ENCODE measurements at regions not wholly inside any gene's neighbourhood (a gene's known extent, or its start where the extent isn't known, plus 50 kb on each side); places are given as distances from the start of the nearest gene placed in this dataset.
A peak's percentile ranks its signal among the peaks of the same experiment; 100 is the strongest.

DNA sequence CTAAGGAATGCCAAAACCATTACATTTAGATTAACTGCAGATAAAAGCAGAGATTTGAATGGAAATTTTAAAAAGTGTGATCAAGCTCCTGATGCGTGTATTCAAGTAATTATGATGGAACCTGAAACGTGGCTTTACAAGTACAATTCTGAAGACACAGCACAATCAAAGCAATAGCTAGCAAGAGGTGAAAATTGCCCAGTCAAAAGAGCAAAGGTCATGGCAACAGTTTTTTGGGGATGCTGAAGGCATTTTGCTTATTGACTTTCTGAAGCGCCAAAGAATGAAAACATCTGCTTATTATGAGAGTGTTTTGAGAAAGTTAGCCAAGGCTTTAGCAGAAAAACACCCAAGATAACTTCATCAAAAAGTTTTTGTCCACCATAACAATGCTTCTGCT, 389.6 kb upstream of the TENM4 start:
- ATAC-seq (replicated peaks) (no peak), DNase-seq (no peak)
- Mint-ChIP-seq H3K4me1 (no peaks in the 10 kb centered on the region), H3K27me3 (no peaks in the 10 kb centered on the region), H3K27ac (no peak overlapping the region), H3K9me3 (peaks cover 0 to 2% of the 10 kb centered on the region in 2 donors), H3K4me3 (no peak overlapping the region), H3K36me3 (no peaks in the 10 kb centered on the region)

DNA sequence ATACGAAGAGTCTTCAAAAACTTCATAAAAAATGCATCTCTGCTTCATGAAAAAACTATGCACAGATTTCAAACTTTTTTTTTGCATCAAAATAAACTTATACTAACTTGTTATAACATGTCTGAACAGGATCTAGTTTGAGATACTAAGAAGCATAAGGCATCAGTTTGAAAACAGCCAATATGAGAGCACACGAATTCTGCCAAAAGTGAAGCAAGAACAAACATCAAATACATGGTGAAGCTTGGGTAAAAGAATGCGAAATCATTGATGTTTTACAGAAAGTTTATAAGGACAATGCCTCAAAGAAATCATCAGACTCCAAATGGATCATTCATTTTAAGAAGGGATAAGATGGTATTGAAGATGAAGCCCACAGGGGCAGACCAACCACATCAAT, 389.1 kb upstream of the TENM4 start:
- no peak overlapping the region for H3K4me3 Mint-ChIP-seq
- H3K4me1 Mint-ChIP-seq: no peaks in the 10 kb centered on the region
- peaks cover 0 to 2% of the 10 kb centered on the region in 2 donors for H3K9me3 Mint-ChIP-seq
- H3K27ac Mint-ChIP-seq: no peak overlapping the region
- ATAC-seq (replicated peaks): no peak
- H3K27me3 Mint-ChIP-seq: no peaks in the 10 kb centered on the region
- H3K36me3 Mint-ChIP-seq: no peaks in the 10 kb centered on the region
- DNase-seq: no peak

DNA sequence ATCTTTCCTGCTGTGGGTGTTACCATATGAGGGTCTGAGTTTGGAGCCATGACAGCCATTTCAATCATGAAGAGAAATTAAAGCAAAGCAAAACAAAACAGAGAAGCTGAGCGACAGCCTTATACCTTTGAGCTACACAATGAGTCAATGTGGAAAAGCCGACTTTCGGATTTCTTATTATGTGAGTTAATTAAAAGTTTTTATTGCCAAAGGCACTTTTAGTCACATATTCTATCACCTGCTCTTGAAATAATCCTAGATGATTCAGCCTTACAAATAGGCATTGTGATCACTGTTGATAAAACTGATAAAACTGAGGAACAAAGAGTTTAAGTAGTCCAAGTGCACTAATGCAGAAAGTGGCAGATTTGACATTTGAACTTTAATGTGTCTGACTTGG, 381.9 kb upstream of the TENM4 start:
- DNase-seq (no peak), ATAC-seq (replicated peaks) (no peak)
- peaks cover 3 to 4% of the 10 kb centered on the region in 2 donors for H3K9me3 Mint-ChIP-seq
- H3K4me3 Mint-ChIP-seq: no peak overlapping the region
- no peaks in the 10 kb centered on the region for H3K4me1 Mint-ChIP-seq
- H3K27ac Mint-ChIP-seq: no peak overlapping the region
- H3K27me3 Mint-ChIP-seq: no peaks in the 10 kb centered on the region
- H3K36me3 Mint-ChIP-seq: no peaks in the 10 kb centered on the region

DNA sequence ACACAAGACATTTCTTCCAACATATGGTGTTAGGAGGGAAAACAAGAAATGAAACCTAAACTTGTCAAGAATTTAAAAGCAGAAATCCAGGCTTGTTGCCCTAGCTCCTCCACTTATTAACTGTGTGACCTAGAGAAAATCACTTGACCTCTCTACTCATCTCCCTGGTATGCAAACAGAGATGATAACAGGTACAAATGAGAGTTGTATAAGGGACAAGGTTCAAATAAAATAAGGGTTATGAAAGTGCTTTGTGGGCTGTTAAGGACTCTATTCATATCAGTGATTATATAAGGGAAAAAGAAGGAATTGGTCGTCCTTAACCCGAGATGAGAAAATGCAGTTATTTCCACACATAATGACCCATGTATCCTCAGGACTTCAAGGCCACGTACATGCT, 372.7 kb upstream of the TENM4 start:
- Mint-ChIP-seq H3K27me3 (no peaks in the 10 kb centered on the region), H3K9me3 (peaks cover 9 to 12% of the 10 kb centered on the region in 2 donors), H3K4me3 (no peak overlapping the region), H3K4me1 (no peaks in the 10 kb centered on the region), H3K27ac (no peak overlapping the region), H3K36me3 (no peaks in the 10 kb centered on the region)
- DNase-seq: no peak
- no peak for ATAC-seq (replicated peaks)

DNA sequence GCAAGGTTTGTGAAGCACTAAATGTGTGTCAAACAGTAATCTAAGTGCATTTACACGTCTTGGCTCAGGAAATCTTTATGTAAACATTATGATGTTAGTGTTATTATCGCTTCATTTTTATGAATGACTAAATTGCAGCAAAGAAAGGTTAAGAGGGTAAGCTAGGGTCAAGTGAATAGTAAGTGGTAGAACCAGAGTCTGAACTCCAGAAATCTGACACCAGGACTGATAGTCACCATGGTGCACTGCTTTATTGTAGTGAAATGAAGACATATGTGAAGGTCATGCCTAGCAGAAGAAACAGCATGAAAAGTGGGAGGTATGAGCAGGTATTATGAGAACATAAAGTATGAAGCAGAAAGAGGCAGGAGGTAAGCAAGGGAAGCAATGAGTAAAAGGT, 368.7 kb upstream of the TENM4 start:
- no peak overlapping the region for H3K4me3 Mint-ChIP-seq
- DNase-seq: no peak
- H3K27me3 Mint-ChIP-seq: no peaks in the 10 kb centered on the region
- H3K9me3 Mint-ChIP-seq: peaks cover 2 to 6% of the 10 kb centered on the region in 2 donors
- no peak overlapping the region for H3K27ac Mint-ChIP-seq
- no peaks in the 10 kb centered on the region for H3K36me3 Mint-ChIP-seq
- no peaks in the 10 kb centered on the region for H3K4me1 Mint-ChIP-seq
- ATAC-seq (replicated peaks): no peak

DNA sequence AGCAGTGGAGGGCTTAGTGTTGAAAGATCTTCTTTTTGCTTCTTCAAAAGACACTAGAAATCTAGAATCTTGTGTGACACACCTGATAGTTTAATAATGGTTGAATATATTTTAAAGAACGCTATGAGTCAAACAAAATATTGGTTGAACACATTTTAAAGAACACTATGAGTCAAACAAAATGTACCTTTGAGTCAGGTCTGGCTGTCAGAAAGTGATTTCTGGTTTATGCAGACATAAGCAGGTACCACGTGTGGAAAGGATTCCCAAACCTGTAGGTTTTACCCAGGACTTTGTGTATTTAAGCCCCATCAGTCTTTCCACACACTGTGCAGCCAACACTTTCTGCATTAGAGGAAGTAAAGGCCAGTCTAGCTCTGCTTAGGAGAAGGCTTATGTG, 366.7 kb upstream of the TENM4 start:
- no peak overlapping the region for H3K27ac Mint-ChIP-seq
- no peaks in the 10 kb centered on the region for H3K27me3 Mint-ChIP-seq
- no peak for DNase-seq
- H3K4me3 Mint-ChIP-seq: no peak overlapping the region
- H3K9me3 Mint-ChIP-seq: peaks cover 5 to 9% of the 10 kb centered on the region in 2 donors
- ATAC-seq (replicated peaks): no peak
- no peaks in the 10 kb centered on the region for H3K36me3 Mint-ChIP-seq
- no peaks in the 10 kb centered on the region for H3K4me1 Mint-ChIP-seq

DNA sequence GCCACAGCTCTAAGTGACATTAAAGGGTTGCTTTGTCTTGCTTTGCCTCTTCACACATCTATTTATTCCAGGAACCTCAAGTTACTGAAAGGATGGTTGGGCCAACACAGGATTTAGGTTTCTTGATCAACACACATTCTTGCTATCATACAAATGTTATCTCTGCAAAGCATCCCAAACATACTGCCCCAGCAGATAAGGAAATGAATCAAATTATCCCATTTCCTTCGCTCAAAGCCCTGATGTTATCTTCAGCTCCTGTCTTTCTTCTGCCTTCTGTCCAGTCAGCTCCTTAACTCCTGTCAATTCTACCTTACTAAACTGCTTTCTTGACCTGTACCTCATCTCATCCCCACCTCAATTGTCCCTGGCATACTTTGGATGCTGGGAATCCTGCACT, 355.9 kb upstream of the TENM4 start:
- no peaks in the 10 kb centered on the region for H3K36me3 Mint-ChIP-seq
- DNase-seq: no peak
- no peaks in the 10 kb centered on the region for H3K4me1 Mint-ChIP-seq
- no peak for ATAC-seq (replicated peaks)
- no peak overlapping the region for H3K4me3 Mint-ChIP-seq
- no peaks in the 10 kb centered on the region for H3K27me3 Mint-ChIP-seq
- H3K9me3 Mint-ChIP-seq: peaks cover 4 to 7% of the 10 kb centered on the region in 2 donors
- no peak overlapping the region for H3K27ac Mint-ChIP-seq

DNA sequence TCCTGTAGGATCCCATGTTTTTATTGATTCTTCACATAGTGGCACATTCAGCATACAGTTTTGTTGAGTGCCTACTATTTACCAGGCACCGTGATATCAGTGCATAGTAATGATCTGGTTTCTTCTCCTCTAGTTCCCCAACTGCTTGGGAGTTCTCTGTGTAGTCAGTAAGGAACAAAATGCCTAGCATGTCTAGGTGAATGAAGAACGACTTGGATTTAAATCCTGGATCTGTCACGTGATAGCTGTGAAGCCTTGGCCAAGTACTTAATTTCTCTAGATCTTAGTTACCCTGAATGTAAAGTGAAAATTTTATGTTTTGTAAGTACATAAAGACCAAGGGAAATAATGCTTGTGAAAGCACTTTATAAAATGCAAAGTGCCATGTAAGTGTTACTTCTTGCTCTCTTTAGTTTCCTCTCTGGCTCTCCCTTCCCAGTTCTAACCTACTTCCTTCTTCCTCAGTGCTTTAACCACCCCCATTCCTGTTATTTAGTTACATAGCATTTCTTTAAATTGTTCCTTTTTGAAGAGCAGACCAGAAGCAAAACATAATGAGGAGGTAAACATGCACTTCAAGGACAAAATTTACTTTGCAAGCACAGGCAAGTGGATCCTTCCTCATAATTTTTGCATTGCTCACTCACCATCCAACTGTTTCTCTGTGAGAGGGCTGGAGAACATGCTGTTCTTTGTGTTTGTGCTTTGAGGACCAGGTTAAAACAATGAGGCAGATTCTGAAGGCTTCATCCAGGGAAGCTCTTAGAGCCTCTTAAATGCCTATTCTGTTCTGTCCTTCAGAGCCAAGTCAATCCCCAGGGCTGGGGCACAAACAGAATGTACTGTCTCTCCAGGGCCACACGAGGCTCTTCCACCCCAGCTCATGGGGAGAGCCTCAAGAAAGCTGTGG, 353.9 kb upstream of the TENM4 start:
- H3K27me3 Mint-ChIP-seq: no peaks in the 10 kb centered on the region
- no peak overlapping the region for H3K4me3 Mint-ChIP-seq
- no peak overlapping the region for H3K27ac Mint-ChIP-seq
- H3K36me3 Mint-ChIP-seq: no peaks in the 10 kb centered on the region
- no peaks in the 10 kb centered on the region for H3K4me1 Mint-ChIP-seq
- ATAC-seq (replicated peaks): no peak
- H3K9me3 Mint-ChIP-seq: peaks cover 5 to 7% of the 10 kb centered on the region in 2 donors
- no peak for DNase-seq

DNA sequence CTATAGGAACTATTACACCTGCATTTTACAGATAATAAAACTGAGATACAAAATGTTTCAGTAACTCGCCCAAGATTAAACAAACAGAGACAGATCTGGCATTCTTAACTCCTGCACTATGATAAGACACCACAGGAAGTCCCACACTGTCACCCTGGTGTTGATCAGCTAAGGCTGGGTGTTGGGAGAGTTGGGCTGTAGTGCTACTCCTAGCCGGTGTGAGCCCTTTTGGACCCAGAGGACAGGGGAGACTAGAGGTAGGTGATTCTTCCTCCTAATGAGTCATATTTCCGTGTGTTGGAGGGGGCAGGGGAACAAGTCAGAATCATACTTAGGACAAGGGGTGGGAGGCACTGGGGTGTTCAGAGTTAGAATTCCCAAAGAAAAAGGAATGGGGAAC, 353.2 kb upstream of the TENM4 start:
- no peaks in the 10 kb centered on the region for H3K36me3 Mint-ChIP-seq
- H3K9me3 Mint-ChIP-seq: peaks cover 5 to 7% of the 10 kb centered on the region in 2 donors
- ATAC-seq (replicated peaks) (no peak), DNase-seq (no peak)
- H3K4me1 Mint-ChIP-seq: no peaks in the 10 kb centered on the region
- no peak overlapping the region for H3K27ac Mint-ChIP-seq
- H3K27me3 Mint-ChIP-seq: no peaks in the 10 kb centered on the region
- no peak overlapping the region for H3K4me3 Mint-ChIP-seq

DNA sequence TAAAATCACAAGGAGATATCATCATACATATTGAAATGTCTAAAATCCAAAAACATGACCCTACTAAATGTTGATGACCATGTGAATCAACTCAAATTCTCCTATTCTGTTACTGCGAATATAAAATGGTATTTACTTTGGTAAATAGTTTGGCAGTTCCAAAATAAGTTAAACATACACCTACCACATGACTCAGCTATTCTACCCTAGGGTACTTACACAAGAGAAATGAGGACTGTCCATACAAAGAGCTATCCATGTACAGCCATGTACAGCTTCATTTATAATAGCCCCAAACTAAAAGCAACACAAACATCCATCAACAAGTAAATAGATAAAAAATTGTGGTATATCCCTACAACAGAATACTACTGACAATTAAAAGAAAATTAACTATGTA, 346.1 kb upstream of the TENM4 start:
- DNase-seq (no peak), ATAC-seq (replicated peaks) (no peak)
- Mint-ChIP-seq H3K27me3 (no peaks in the 10 kb centered on the region), H3K27ac (no peak overlapping the region), H3K9me3 (peaks cover 0 to 5% of the 10 kb centered on the region in 2 donors), H3K36me3 (no peaks in the 10 kb centered on the region), H3K4me3 (no peak overlapping the region), H3K4me1 (no peaks in the 10 kb centered on the region)

DNA sequence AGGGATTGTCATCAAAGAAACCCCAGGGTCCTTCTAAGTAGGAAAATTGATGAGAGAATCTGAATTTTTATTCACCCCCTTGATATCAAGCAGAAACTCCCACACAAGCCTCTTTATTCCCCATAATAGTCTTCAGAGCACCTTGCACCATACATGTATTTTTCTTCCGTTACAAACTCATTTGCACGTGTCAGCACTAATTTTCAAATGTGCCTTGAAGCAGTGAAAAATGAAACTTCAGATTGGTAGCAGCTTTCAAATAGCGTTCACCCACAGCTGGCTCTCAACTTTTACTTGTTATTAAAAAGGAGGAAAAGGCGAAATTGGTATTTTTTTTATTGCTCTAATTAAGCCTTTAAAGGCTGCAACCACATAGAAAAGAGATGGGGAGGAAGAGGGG, 343.0 kb upstream of the TENM4 start:
- Mint-ChIP-seq H3K4me1 (no peaks in the 10 kb centered on the region), H3K27ac (no peak overlapping the region)
- ATAC-seq (replicated peaks): no peak

DNA sequence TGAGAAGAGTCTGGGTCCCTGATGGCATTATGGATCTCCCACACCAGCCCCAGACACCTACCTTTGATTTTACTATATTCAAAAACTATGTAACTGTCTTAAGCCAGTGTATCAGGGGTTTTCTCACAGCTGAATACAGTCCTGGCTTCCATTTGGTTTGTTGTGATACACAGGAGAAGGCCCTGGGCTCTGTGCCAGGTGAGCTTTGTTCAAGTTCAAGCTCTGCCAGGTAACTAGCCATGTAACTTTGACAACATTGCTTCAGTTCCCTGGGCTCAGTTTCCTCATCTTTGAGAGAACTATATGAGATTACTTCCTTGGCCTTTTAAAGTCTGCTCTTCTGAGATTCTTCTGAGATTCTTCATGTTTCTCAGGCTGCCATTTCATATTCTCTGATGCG, 327.5 kb upstream of the TENM4 start:
- H3K27me3 Mint-ChIP-seq: no peaks in the 10 kb centered on the region
- peaks cover 0 to 5% of the 10 kb centered on the region in 2 donors for H3K9me3 Mint-ChIP-seq
- H3K4me3 Mint-ChIP-seq: no peak overlapping the region
- peak overlapping the region; percentile 32 for H3K27ac Mint-ChIP-seq
- H3K36me3 Mint-ChIP-seq: no peaks in the 10 kb centered on the region
- H3K4me1 Mint-ChIP-seq: no peaks in the 10 kb centered on the region
- DNase-seq: no peak
- ATAC-seq (replicated peaks): no peak

More for the DNA sequence above, 343.0 kb upstream of the TENM4 start:
- Mint-ChIP-seq H3K27me3 (no peaks in the 10 kb centered on the region), H3K4me3 (no peak overlapping the region), H3K9me3 (peaks cover 0 to 3% of the 10 kb centered on the region in 2 donors), H3K36me3 (no peaks in the 10 kb centered on the region)
- no peak for DNase-seq

DNA sequence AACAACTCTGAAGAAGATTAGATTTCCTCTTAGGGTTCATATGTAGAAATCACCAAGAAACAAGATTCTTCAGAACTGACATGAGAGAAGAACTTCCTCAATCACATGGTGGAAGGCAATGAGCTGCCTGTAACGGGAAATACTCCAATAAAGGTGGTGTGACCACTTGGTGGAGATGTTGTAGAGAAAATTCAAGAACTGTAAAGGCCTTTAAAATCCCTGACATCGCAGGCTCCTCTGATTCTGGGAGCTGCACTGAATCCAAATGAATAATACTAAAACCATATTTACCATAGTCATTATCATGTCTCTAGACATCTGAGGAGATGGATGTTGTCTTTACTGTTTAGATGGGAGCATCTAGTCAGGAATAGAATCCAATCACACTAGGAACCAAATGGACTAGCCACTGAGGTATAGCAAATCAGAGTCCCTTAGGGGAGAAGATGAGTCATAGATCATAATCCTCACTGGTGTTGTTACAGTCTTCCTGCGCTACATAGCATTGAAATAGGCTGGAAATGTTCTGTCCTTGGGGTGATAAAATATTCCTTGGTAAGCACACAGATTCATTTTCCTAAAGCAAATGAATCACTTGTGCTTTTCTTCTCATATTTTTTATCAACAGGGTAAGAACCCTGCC, 321.6 kb upstream of the TENM4 start:
- no peaks in the 10 kb centered on the region for H3K4me1 Mint-ChIP-seq
- H3K27me3 Mint-ChIP-seq: no peaks in the 10 kb centered on the region
- ATAC-seq (replicated peaks) (no peak), DNase-seq (no peak)
- no peak overlapping the region for H3K4me3 Mint-ChIP-seq
- no peak overlapping the region for H3K27ac Mint-ChIP-seq
- H3K36me3 Mint-ChIP-seq: no peaks in the 10 kb centered on the region
- peaks cover 0 to 2% of the 10 kb centered on the region in 2 donors for H3K9me3 Mint-ChIP-seq

DNA sequence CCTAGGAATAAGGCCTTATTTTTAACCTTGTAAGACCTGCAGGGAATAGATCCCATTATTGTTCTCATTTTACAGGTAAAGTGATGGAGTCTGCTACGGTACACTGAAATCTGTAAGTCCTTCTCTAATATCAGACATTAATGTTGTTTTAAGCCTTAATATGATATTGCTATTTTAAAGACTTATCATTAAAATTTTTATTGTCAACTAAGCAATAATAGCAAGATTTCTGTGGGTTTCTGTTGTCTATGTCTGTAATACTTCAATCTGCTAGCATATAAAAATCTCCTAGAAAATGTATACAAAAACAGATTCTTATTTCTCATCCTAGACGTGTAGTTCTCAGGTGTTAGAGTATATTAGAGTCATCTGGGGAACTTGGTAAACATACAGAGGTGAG, 317.5 kb upstream of the TENM4 start:
- DNase-seq: no peak
- no peak for ATAC-seq (replicated peaks)
- H3K9me3 Mint-ChIP-seq: no peaks in the 10 kb centered on the region
- H3K4me1 Mint-ChIP-seq: no peaks in the 10 kb centered on the region
- no peaks in the 10 kb centered on the region for H3K27me3 Mint-ChIP-seq
- no peaks in the 10 kb centered on the region for H3K36me3 Mint-ChIP-seq
- H3K27ac Mint-ChIP-seq: no peak overlapping the region
- H3K4me3 Mint-ChIP-seq: no peak overlapping the region

DNA sequence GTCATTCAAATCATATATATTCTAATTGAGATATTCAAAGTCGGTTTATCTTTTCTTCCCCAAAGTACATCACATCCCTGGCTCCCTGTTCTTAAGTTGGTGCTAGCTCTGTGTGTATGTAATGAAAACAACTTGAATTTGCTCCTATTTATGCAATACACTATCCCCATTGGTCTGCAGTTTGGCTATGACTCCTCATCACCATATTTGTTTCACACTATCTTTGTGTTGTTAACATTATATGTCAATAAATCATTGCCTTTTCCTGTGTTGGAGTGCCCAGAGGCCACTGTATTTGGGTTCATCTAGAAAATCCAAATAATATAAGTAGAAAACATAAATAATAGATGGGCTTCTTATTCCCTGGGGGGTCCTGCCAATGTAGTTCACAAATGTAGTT, 306.6 kb upstream of the TENM4 start:
- Mint-ChIP-seq H3K4me1 (no peaks in the 10 kb centered on the region), H3K27me3 (no peaks in the 10 kb centered on the region), H3K36me3 (no peaks in the 10 kb centered on the region), H3K4me3 (no peak overlapping the region), H3K27ac (no peak overlapping the region), H3K9me3 (peaks cover 1 to 5% of the 10 kb centered on the region in 2 donors)
- ATAC-seq (replicated peaks) (no peak), DNase-seq (no peak)

Measured in stimulated activated naive B cell treated with anti-CD40 and anti-IgM and Interleukin-4, amounts not matched to agents 10 μg/mL and 1 μg/mL and 100 μg/mL, for 72 hours (primary cell).